T follicular helper cell (primary cell): ENCODE measurements at regions not wholly inside any gene's neighbourhood (a gene's known extent, or its start where the extent isn't known, plus 50 kb on each side); places are given as distances from the start of the nearest gene placed in this dataset.

Experiments used
- DNase-seq: peaks from one replicate; pipeline ENCODE4 v3.0.0-alpha.2; 2020; ENCODE audit warnings: low read depth

GRCh38 chr4:62144431-62144830 lies 944.3 kb downstream of the ADGRL3 start:
- no peak for DNase-seq

DNA sequence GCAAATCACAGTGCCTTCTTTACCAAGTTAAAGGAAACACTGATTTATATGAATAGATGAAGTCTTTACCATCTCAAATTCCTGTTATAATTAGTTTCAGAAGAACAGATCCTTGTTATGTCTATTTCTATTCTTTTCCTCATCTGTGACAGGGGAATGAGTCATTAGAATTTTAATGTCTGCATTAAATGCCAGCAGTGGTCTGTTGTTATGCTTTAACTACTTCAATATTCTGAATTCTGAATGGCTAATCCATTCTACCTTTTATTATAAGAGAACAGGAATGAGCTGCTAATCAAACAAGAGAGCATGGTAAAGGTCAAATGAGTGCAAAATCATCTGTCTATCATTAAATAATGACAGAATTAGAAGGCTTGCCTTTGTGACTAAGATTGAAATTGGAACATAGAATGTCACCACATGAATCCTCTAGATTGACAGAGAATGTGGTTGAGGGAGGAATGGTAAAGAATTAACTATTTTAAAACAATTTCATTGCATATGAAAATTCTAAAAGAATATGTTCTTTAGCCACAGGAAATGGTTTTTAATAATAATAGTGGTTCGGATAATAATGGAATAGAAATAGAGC lies 935.5 kb downstream of the ADGRL3 start:
- DNase-seq = no peak

DNA sequence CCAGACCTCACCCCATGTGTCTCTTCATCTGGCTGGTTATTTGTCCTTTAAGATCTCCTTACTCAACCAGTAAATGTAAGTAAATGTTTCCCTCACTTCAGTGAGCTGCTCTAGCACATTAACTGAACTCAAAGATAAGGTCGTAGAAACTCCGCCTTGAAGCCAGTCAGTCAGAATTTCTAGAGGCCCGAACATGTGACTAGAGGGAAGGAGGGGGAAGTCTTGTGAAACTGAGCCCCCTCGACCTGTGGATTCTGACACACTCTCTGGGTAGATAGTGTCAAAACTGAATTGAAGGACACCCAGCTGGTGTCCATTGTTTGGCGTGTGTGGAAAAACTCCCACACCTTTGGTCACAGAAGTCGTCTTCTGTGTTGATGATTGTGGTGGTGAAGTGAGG lies 933.9 kb downstream of the ADGRL3 start:
- DNase-seq = no peak

DNA sequence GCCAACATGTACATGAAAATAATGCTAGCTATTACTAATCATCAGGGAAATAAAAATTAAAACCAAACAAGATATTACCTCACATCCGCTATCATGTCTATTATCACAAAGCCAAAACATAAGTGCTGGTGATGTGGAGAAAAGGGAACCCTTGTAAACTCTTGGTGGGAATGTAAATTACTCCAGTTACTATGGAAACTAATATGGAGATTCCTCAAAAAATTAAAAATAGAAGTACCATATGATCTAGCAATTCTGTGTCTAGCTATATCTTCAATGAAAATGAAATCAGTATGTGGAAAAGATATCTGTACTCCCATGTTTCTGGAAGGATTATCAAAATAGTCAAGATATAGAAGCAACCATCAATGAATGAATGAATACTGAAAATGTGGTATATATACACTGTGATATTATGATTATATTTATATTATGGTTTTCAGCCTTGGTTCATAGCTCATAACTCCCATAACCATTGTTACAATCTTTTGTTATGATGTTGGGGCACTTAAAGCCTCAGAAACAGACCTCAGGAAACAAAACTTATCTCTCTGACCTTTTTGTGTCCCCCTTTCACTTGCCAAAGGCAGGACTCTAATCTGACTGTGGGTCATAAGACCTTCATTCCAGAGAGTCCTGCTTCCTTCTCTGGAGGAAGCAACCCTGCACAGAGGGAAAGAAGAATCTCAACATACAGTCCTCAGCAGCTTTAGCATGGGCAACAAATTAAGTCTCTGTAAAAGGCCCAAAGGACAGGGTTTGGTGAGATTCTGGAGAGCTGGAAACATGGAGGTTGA lies 933.2 kb downstream of the ADGRL3 start:
- DNase-seq = no peak

DNA sequence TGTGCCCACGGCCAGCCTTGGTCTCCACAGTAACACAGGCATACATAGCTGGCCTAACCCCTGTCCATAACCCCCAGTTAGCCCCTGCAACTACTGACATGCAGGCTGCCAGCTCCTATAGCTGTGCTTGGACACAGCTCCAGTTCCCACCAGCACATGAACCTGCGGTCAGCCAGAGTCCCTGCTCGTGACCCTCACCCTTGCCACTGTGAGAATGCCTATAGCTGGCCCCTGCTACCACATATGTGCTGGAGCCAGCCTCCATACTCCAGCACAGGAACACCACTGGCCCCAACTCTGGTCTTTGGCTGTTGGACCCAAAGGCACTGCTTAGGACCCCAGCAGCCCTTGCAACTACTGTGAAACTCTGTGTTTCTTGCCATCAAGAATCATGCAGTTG lies 930.9 kb downstream of the ADGRL3 start:
- no peak for DNase-seq

DNA sequence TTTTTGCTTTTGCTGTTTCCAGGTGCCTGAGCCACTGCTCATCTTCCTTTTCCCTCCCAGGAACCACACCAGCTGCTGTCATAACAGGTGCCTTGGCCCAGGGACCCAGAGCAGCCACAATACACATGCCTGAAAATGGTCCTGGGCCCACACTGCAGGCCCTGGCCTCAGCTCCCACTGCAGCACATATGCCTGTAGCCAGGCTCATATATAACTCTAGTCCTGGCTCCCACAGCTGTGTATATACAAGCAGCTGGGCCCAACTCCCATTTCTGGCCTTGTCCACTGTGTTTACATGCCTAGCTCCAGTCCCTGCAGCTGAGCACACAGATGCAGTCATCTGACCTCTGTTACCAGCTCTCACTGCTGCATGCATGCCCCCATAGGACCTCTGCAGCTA lies 930.5 kb downstream of the ADGRL3 start:
- DNase-seq = no peak

GRCh38 chr4:62130230-62130629 lies 930.1 kb downstream of the ADGRL3 start:
- DNase-seq = no peak
